ACC112 (cell line): ENCODE measurements at regions not wholly inside any gene's neighbourhood (a gene's known extent, or its start where the extent isn't known, plus 50 kb on each side); places are given as distances from the start of the nearest gene placed in this dataset.
"Not testable (repeated sequence)": the region's sequence is repeated elsewhere in the genome, so short reads cannot be mapped to it uniquely, and the experiment has no call there.

Experiments used
- H2AFZ ChIP-seq: fragments of 200-600 bp; sonication (generic); one replicate; pipeline ENCODE4 v1.6.0; 2017; ENCODE audit warnings: antibody characterized with exemption, low read length; ENCODE audit not compliant: unreplicated experiment
- H3K27ac ChIP-seq: fragments of 200-600 bp; sonication (generic); 2 replicates; pipeline ENCODE4 v1.5.1; 2014; ENCODE audit warnings: low read depth, mild to moderate bottlenecking, antibody characterized with exemption, low read length, moderate library complexity
- H3K27me3 ChIP-seq: fragments of 200-600 bp; sonication (generic); 2 replicates; pipeline ENCODE4 v1.6.1; 2014; ENCODE audit warnings: mild to moderate bottlenecking, antibody characterized with exemption, low read length, moderate library complexity, mixed read lengths; ENCODE audit not compliant: insufficient read depth
- H3K36me3 ChIP-seq: fragments of 200-600 bp; sonication (generic); 2 replicates; pipeline ENCODE4 v1.6.1; 2016; ENCODE audit warnings: mild to moderate bottlenecking, antibody characterized with exemption, low read length, moderate library complexity, mixed read lengths; ENCODE audit not compliant: insufficient read depth
- H3K4me1 ChIP-seq: fragments of 200-600 bp; sonication (generic); one replicate; pipeline ENCODE4 v1.6.1; 2016; ENCODE audit warnings: low read length, mixed read lengths; ENCODE audit not compliant: insufficient read depth, unreplicated experiment, control insufficient read depth
- H3K4me3 ChIP-seq: fragments of 200-600 bp; sonication (generic); 2 replicates; pipeline ENCODE4 v1.5.1; 2014; ENCODE audit warnings: mild to moderate bottlenecking, low read depth, low read length
- H3K79me2 ChIP-seq: fragments of 200-600 bp; sonication (generic); one replicate; pipeline ENCODE4 v1.6.0; 2016; ENCODE audit warnings: low read length; ENCODE audit not compliant: control insufficient read depth, unreplicated experiment, insufficient read depth

DNA sequence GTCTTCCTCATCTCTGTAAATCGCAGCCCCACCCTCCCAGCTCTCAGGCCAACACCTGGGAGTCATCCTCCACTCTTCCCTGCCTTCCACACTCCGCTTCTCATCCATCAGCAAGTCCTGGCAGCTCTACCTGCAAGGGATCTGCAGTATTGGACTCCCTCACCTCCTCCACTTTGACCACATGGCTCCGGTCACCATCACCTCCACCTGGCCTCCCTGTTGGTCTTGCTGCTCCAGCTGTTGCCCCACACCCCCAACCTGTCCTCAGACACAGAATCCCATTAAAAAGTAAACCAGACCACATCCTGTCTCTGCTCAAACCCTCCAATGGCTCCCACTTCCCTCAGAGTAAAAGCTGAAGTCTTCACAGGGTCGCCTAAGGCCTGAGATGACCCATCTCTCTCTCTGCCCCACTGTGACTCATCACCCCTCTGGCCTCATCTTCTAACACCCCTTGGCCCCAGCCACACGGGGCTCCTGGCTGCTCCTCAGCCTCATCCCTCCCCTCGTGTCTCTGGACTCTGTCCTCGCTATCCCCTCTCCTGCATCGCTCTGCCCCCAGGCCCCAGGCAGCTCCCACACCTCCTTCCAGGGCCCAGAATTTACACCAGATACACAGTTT is 185.1 kb upstream of the SULF2 start:
- H2AFZ ChIP-seq = no peak overlapping the region
- no peaks in the 10 kb centered on the region for H3K4me1 ChIP-seq

DNA sequence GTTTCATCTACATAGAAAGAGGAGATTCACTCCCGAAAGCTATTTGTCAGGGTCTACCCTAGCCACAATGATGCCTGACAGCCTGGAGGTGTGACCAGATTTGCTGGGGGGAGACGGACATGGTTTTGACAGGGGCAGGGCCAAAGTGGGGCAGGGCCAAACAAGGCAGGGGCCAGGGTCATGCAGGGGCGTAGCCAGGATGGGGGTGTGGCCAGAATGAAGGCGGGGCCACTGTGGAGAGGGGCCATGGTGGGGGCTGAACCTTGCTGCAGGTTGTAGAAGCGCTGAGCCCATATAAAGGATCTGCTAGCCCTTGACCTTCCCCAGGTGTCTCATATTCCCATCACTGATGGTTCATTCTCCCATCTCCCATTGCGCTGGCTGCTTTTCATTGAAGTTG is 184.1 kb upstream of the SULF2 start:
- Histone ChIP-seq H3K27me3 (no peaks in the 10 kb centered on the region), H3K36me3 (no peaks in the 10 kb centered on the region), H3K27ac (no peak overlapping the region), H3K4me1 (no peaks in the 10 kb centered on the region), H3K79me2 (no peaks in the 10 kb centered on the region), H2AFZ (no peak overlapping the region), H3K4me3 (no peak overlapping the region)

More for the DNA sequence above, 185.1 kb upstream of the SULF2 start:
- H3K27me3 ChIP-seq = no peaks in the 10 kb centered on the region
- H3K36me3 ChIP-seq = no peaks in the 10 kb centered on the region
- H3K4me3 ChIP-seq = no peak overlapping the region
- no peak overlapping the region for H3K27ac ChIP-seq
- H3K79me2 ChIP-seq = no peaks in the 10 kb centered on the region

DNA sequence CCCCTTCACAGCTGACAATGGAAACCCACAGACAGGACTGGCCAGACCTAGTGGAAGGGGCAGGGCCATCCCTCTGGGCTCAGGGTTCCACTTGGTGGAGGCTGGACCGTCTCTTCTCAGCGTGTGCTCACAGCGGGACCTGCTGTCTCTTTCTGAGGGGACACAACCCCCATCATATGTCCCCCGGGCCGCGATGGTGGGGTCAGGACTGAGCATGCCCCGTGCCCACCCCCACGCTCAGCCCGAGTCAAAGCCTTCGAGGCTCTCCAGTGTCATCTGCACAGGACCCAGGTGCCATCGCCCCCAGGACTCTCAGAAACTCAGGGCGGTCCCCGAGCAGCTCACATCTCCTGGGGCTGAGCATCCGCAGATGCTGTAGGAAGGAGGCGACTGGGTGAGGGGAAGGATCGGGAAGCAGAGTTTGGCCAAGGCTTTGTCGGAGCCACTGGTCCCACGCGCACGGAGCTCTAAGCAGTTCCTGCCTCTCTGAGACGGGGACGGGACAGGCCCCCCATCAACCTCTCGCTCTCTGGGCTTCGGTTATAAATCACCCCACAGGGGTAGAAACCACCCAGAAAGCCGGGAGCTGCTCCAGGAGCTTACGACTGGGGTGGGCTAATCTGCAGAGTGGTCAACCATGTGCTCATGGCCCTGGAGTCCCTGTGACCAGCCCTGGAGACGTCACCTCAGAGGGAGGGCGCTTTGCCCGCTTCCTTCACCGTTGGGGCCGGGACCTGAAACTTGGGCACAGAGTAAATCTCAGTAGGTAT is 183.4 kb upstream of the SULF2 start:
- Histone ChIP-seq H2AFZ (no peak overlapping the region), H3K27me3 (no peaks in the 10 kb centered on the region), H3K4me1 (no peaks in the 10 kb centered on the region), H3K4me3 (no peak overlapping the region), H3K79me2 (no peaks in the 10 kb centered on the region), H3K36me3 (no peaks in the 10 kb centered on the region), H3K27ac (no peak overlapping the region)

DNA sequence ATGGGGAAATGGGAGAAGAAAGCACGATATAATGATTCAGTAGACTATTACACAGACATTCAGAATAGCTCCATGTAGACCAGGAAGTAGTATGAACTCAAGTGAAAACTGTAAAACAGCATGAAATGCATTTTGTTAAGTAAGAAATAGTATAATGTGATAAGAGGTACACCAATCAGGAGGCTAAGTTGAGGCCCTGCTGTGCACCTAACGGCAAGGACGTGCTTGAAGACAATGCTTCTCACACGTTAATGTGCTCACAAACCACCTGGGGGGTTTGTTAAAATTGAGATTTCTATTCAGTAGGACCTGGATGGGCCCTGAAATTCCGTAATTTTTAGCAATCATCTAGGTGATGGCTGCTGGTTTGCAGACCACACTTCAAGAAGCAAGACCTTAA is 178.9 kb upstream of the SULF2 start:
- H3K79me2 ChIP-seq = no peaks in the 10 kb centered on the region
- H3K27me3 ChIP-seq = peaks cover 10% of the 10 kb centered on the region
- H3K4me3 ChIP-seq = no peak overlapping the region
- no peak overlapping the region for H3K27ac ChIP-seq
- no peak overlapping the region for H2AFZ ChIP-seq
- H3K4me1 ChIP-seq = no peaks in the 10 kb centered on the region
- no peaks in the 10 kb centered on the region for H3K36me3 ChIP-seq

DNA sequence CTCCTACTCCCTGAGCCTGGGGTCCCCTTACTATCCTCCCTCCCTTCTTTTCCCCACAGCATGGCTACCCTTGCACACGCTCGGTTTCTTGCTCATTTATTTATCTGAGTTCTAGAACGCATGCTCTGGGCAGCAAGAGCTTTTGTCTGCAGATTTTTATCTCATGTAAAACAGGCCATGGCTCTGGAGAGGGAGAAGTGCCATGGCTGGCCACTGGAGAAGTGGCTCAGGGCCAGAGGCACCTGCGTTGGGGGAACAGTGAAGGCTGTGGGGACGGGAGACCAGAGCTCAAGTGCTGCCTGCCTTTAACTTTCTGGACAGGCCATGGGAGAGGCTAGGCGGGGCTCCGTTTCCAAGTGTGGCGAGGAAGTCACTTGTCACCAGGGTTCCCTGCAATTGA is 177.7 kb upstream of the SULF2 start:
- Histone ChIP-seq H2AFZ (no peak overlapping the region), H3K36me3 (no peaks in the 10 kb centered on the region), H3K27me3 (peaks cover 13% of the 10 kb centered on the region), H3K4me1 (no peaks in the 10 kb centered on the region), H3K79me2 (no peaks in the 10 kb centered on the region), H3K4me3 (no peak overlapping the region), H3K27ac (no peak overlapping the region)

DNA sequence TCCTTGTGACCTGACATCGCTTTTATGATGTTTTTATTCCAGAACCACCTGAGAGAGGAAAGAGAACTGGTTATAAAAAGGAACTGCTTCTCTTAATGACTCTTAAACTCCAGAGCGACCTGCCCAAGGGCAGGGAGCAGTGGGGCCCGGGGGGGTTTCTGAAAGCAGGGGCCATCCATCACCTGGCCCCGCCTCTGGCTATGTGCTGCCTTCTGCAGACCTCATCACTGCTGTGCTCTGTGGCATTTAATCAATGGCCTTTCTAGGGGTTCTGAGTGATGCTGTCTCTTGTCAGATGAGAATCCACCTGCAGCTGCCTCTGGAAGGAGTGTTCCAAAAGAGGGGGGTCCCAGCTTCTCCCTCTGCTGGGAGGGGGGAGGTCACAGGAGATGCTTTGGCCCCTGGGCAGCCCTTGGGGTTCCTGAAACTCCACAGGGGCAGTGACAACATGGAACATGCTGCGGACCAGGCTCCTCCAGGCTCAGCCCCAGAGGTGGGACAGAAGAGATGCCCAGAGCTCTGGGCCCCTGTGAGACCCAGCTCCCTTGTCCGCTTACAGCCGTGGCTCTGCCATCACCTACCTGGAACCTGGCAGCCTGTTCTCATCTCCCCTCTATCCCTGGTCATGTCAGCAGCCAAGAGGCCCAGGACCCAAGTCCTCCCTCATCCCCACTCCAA is 177.1 kb upstream of the SULF2 start:
- H3K4me3 ChIP-seq = no peak overlapping the region
- H3K36me3 ChIP-seq = no peaks in the 10 kb centered on the region
- H3K27me3 ChIP-seq = peaks cover 13% of the 10 kb centered on the region
- no peak overlapping the region for H2AFZ ChIP-seq
- H3K27ac ChIP-seq = no peak overlapping the region
- no peaks in the 10 kb centered on the region for H3K4me1 ChIP-seq
- H3K79me2 ChIP-seq = no peaks in the 10 kb centered on the region

DNA sequence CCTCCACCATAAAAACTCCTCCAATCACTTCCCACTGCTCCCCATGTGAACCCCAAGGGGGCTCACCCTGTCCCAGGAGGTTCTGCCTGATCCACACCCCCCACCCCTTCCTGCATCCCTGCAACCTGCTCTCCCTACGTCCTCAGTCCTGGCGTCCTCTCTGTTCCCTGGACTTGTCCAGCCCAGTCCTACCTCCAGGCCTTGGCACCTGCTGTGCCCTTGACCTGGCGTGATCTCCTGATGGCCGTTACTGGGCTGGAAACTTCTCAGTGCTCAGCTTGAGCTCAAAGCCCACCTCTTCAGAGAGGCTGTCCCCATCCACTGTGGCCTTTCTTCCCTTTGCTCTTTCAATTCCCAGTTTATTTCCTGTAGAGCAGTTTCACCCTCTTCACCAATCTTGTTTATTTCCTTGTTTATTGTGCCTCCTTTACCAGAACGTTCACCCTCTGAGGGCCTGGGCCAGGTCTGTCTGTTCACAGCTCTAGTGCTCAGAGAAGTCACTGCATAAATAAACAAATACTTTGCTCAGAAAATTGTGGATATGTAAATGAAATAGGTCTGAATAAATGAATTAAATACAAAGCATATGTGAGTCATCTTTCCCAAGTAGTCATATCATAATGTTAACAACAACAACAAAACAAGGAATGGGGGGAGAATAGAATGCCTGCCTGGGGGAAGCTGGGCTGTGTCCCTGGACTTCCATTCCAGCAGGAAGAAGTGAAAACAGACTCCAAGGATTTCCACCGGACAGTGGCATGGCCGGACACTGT is 175.7 kb upstream of the SULF2 start:
- H2AFZ ChIP-seq = no peak overlapping the region
- peaks cover 13% of the 10 kb centered on the region for H3K27me3 ChIP-seq
- no peaks in the 10 kb centered on the region for H3K4me1 ChIP-seq
- no peaks in the 10 kb centered on the region for H3K79me2 ChIP-seq
- no peak overlapping the region for H3K4me3 ChIP-seq
- no peaks in the 10 kb centered on the region for H3K36me3 ChIP-seq
- H3K27ac ChIP-seq = no peak overlapping the region

DNA sequence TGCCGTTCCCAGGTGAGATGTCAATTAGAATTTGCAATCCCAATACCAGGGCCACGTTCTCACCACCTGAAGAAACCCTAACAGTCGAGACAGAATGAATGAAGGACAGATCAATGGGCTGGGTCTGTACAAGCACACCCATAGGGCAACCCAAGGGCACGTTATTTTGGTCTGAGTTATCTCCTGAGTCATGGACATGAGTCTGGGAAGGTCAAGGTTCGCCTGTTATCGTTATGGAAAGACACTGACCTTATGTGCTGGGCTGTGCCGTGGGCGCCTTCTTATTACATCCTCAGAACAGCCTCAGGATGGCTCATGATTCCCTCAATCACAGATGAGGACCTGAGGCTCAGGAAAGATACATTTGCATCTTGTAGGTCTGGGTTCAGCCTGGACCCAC is 175.0 kb upstream of the SULF2 start:
- Histone ChIP-seq H3K4me1 (no peaks in the 10 kb centered on the region), H3K4me3 (no peak overlapping the region), H2AFZ (no peak overlapping the region), H3K27me3 (peaks cover 13% of the 10 kb centered on the region), H3K79me2 (no peaks in the 10 kb centered on the region), H3K27ac (no peak overlapping the region), H3K36me3 (no peaks in the 10 kb centered on the region)

DNA sequence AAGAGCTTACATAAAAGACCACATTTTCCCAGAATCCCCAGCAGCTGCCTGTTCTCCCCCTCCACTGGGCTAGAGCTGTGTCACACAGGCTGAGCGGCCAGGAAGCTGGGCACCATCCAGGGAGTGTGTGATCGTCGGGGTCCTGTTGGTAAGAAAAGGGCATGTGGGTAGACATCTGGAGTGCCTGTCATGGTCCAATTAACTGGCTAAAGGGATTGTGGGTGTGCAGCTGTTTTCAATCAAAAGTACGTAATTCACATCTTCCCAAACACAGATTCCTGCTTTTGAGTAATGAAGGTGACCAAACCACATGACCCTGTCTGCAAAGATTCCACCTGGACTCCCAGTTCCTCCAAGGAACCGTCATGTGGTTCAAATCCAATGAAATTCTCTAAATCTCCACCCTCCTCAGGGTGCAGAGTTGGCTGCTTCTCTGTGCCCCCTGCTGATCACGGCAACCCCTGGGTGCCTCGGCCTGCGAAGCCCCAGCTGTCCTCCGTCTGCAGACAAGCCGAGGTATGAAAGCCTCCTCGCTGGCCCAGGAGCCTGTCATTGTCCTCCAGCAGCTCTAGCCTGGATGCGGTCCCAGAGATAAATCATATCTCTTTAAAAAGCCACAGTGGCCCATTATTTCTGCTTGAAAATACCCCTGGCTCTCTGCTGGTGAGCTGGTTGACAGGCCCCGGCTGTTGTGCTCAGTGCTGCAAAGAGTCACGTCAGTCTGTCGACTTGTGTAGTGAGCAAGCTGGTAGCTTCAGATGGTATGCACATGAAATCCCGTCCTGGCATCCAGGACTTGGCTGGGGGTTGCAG is 172.9 kb upstream of the SULF2 start:
- H3K79me2 ChIP-seq, H3K36me3 ChIP-seq, H3K27ac ChIP-seq, H2AFZ ChIP-seq, H3K4me1 ChIP-seq, H3K4me3 ChIP-seq: not testable (repeated sequence)
- H3K27me3 ChIP-seq = peaks cover 13% of the 10 kb centered on the region

DNA sequence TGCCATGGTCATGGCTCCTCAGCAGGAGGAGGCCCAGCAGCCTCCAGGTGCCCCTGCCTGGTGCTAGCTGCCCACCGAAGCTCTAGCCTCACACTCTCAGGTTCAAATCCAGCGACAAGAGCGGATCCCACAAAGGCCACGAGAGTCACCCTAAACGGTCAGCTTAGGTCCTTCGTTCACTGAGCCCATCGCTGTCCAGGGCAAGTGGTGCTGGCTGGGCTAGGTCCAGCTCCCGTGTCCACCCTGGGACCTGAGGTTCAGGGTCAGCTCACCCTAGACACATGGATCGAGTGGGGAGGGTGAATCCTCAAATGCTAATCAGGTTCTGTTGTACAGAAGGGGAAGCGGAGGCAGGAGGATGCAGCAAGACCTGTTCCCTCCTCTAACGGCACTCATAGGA is 171.9 kb upstream of the SULF2 start:
- no peaks in the 10 kb centered on the region for H3K4me1 ChIP-seq
- no peaks in the 10 kb centered on the region for H3K79me2 ChIP-seq
- no peak overlapping the region for H3K27ac ChIP-seq
- H3K27me3 ChIP-seq = peaks cover 10% of the 10 kb centered on the region
- no peak overlapping the region for H2AFZ ChIP-seq
- H3K4me3 ChIP-seq = no peak overlapping the region
- no peaks in the 10 kb centered on the region for H3K36me3 ChIP-seq
